ENCODE measurements at regions not wholly inside any gene's neighbourhood (a gene's known extent, or its start where the extent isn't known, plus 50 kb on each side); places are given as distances from the start of the nearest gene placed in this dataset.
A peak's percentile ranks its signal among the peaks of the same experiment; 100 is the strongest.

GRCh38 chr16:74031551-74031950 lies 265.1 kb upstream of the PSMD7 start:
- no peak for DNase-seq

GRCh38 chr16:74030000-74030706 lies 266.5 kb upstream of the PSMD7 start:
- DNase-seq (no peak), ATAC-seq (no peak)

More at GRCh38 chr16:74031551-74031950, 265.1 kb upstream of the PSMD7 start:
- ATAC-seq: no peak

GRCh38 chr16:74029115-74029792 lies 267.4 kb upstream of the PSMD7 start:
- no peak for ATAC-seq
- DNase-seq: no peak

GRCh38 chr16:74026373-74027281 lies 270.0 kb upstream of the PSMD7 start:
- no peak for DNase-seq
- no peak for ATAC-seq

GRCh38 chr16:74024953-74025352 lies 271.7 kb upstream of the PSMD7 start:
- ATAC-seq: no peak

GRCh38 chr16:74020095-74020670 lies 276.4 kb upstream of the PSMD7 start:
- ATAC-seq (no peak), DNase-seq (no peak)

More at GRCh38 chr16:74024953-74025352, 271.7 kb upstream of the PSMD7 start:
- no peak for DNase-seq

GRCh38 chr16:74019612-74020011 lies 277.0 kb upstream of the PSMD7 start:
- DNase-seq (no peak), ATAC-seq (no peak)

- DNase-seq: no peak
- no peak for ATAC-seq
These were observed 280.7 kb upstream of the PSMD7 start for GRCh38 chr16:74015953-74016352.

- no peak for ATAC-seq
These were observed 297.9 kb upstream of the PSMD7 start for GRCh38 chr16:73998707-73999106.

GRCh38 chr16:73997971-73998370 lies 298.6 kb upstream of the PSMD7 start:
- ATAC-seq (no peak), DNase-seq (no peak)

More at GRCh38 chr16:73998707-73999106, 297.9 kb upstream of the PSMD7 start:
- DNase-seq: no peak

GRCh38 chr16:73997340-73997711 lies 299.3 kb upstream of the PSMD7 start:
- DNase-seq (no peak), ATAC-seq (no peak)

- DNase-seq (no peak), ATAC-seq (no peak)
These were observed 299.8 kb upstream of the PSMD7 start for GRCh38 chr16:73996624-73997339.

- ATAC-seq: no peak
- DNase-seq: no peak
These were observed 302.7 kb upstream of the PSMD7 start for GRCh38 chr16:73993878-73994277.

- no peak for ATAC-seq
- no peak for DNase-seq
These were observed 318.2 kb upstream of the PSMD7 start for GRCh38 chr16:73978407-73978784.

GRCh38 chr16:73976644-73977043 lies 320.0 kb upstream of the PSMD7 start:
- no peak for DNase-seq
- no peak for ATAC-seq

GRCh38 chr16:73973174-73973573 lies 323.4 kb upstream of the PSMD7 start:
- DNase-seq (no peak), ATAC-seq (no peak)

- no peak for DNase-seq
- ATAC-seq: no peak
These were observed 329.8 kb upstream of the PSMD7 start for GRCh38 chr16:73966851-73967250.

- DNase-seq: no peak
- no peak for ATAC-seq
These were observed 331.0 kb upstream of the PSMD7 start for GRCh38 chr16:73965591-73965990.

GRCh38 chr16:73956587-73957494 lies 339.8 kb upstream of the PSMD7 start:
- peak; percentile 35 for DNase-seq

GRCh38 chr16:73955702-73956101 lies 340.9 kb upstream of the PSMD7 start:
- ATAC-seq (no peak), DNase-seq (no peak)

More at GRCh38 chr16:73956587-73957494, 339.8 kb upstream of the PSMD7 start:
- no peak for ATAC-seq

GRCh38 chr16:73955255-73955654 lies 341.4 kb upstream of the PSMD7 start:
- DNase-seq (no peak), ATAC-seq (no peak)
